H9 (cell line): ENCODE measurements at regions not wholly inside any gene's neighbourhood (a gene's known extent, or its start where the extent isn't known, plus 50 kb on each side); places are given as distances from the start of the nearest gene placed in this dataset.

ENCODE experiments used
- DNase-seq: peaks from one replicate; pipeline ENCODE4 v3.0.0-alpha.2; 2017
- H2AFZ ChIP-seq: one replicate; pipeline ENCODE4 v1.6.1; 2013; ENCODE audit warnings: mild to moderate bottlenecking, low read length, control low read depth, moderate library complexity
- H2AK5ac ChIP-seq: 2 replicates; pipeline ENCODE4 v1.6.1; 2013; ENCODE audit warnings: low read length, control low read depth, mixed read lengths; ENCODE audit not compliant: insufficient read length
- H2BK120ac ChIP-seq: one replicate; pipeline ENCODE4 v1.6.1; 2013; ENCODE audit warnings: low read depth, mild to moderate bottlenecking, low read length, control low read depth, inconsistent platforms; ENCODE audit not compliant: poor library complexity, severe bottlenecking
- H2BK12ac ChIP-seq: 2 replicates; pipeline ENCODE4 v1.6.1; 2013; ENCODE audit warnings: low read length, control low read depth, mixed read lengths, low read depth; ENCODE audit not compliant: insufficient read length
- H2BK15ac ChIP-seq: 2 replicates; pipeline ENCODE4 v1.6.1; 2013; ENCODE audit warnings: low read depth, low read length, control low read depth
- H2BK20ac ChIP-seq: one replicate; pipeline ENCODE4 v1.6.1; 2013; ENCODE audit warnings: low read depth, mild to moderate bottlenecking, low read length, control low read depth, inconsistent platforms; ENCODE audit not compliant: poor library complexity, severe bottlenecking
- H2BK5ac ChIP-seq: 2 replicates; pipeline ENCODE4 v1.6.1; 2013; ENCODE audit warnings: low read length, control low read depth, mixed read lengths; ENCODE audit not compliant: insufficient read length
- H3K14ac ChIP-seq: 2 replicates; pipeline ENCODE4 v1.6.1; 2013; ENCODE audit warnings: low read length, control low read depth; ENCODE audit not compliant: insufficient read depth
- H3K18ac ChIP-seq: 2 replicates; pipeline ENCODE4 v1.6.1; 2013; ENCODE audit warnings: low read depth, mild to moderate bottlenecking, mixed read lengths, low read length, control low read depth; ENCODE audit not compliant: insufficient read length
- H3K23ac ChIP-seq: 2 replicates; pipeline ENCODE4 v1.6.1; 2013; ENCODE audit warnings: low read length, control low read depth, mixed read lengths, low read depth; ENCODE audit not compliant: insufficient read length
- H3K23me2 ChIP-seq: 2 replicates; pipeline ENCODE4 v1.6.1; 2013; ENCODE audit warnings: low read depth, mild to moderate bottlenecking, mixed read lengths, low read length, control low read depth; ENCODE audit not compliant: insufficient read length, poor library complexity, severe bottlenecking
- H3K27ac ChIP-seq: 2 replicates; pipeline ENCODE4 v1.5.1; 2013; ENCODE audit warnings: low read length, control low read depth, mixed read lengths, low read depth; ENCODE audit not compliant: insufficient read length
- H3K27me3 ChIP-seq: 2 replicates; pipeline ENCODE4 v1.6.1; 2013; ENCODE audit warnings: low read length, control low read depth, inconsistent platforms; ENCODE audit not compliant: insufficient read depth
- H3K4ac ChIP-seq: 2 replicates; pipeline ENCODE4 v1.6.1; 2013; ENCODE audit warnings: low read depth, mild to moderate bottlenecking, control low read depth, inconsistent platforms, low read length, moderate library complexity
- H3K4me1 ChIP-seq: 2 replicates; pipeline ENCODE4 v1.6.1; 2013; ENCODE audit warnings: low read length, control low read depth, inconsistent platforms; ENCODE audit not compliant: insufficient read depth
- H3K4me2 ChIP-seq: 2 replicates; pipeline ENCODE4 v1.6.1; 2013; ENCODE audit warnings: low read length, control low read depth, mixed read lengths; ENCODE audit not compliant: insufficient read length, insufficient read depth
- H3K56ac ChIP-seq: 2 replicates; pipeline ENCODE4 v1.6.1; 2013; ENCODE audit warnings: low read depth, mild to moderate bottlenecking, mixed read lengths, low read length, control low read depth; ENCODE audit not compliant: insufficient read length
- H3K79me1 ChIP-seq: 2 replicates; pipeline ENCODE4 v1.6.1; 2013; ENCODE audit warnings: low read depth, mild to moderate bottlenecking, moderate library complexity, low read length, control low read depth, inconsistent platforms; ENCODE audit not compliant: insufficient read depth, poor library complexity, severe bottlenecking
- H3K79me2 ChIP-seq: 2 replicates; pipeline ENCODE4 v1.6.1; 2013; ENCODE audit warnings: low read length, control low read depth, inconsistent platforms; ENCODE audit not compliant: insufficient read depth
- H3K9ac ChIP-seq: 2 replicates; pipeline ENCODE4 v1.6.1; 2013; ENCODE audit warnings: low read length, control low read depth, mixed read lengths; ENCODE audit not compliant: insufficient read length; ENCODE audit errors: extremely low read depth
- H3K9me3 ChIP-seq: one replicate; pipeline ENCODE4 v1.6.1; 2013; ENCODE audit warnings: low read depth, low read length, inconsistent platforms; ENCODE audit not compliant: control insufficient read depth
- H3T11ph ChIP-seq: one replicate; pipeline ENCODE4 v1.6.1; 2013; ENCODE audit warnings: mild to moderate bottlenecking, low read length, control low read depth, inconsistent platforms
- H4K20me1 ChIP-seq: one replicate; pipeline ENCODE4 v1.6.1; 2013; ENCODE audit not compliant: control insufficient read depth, insufficient read length, insufficient read depth
- H4K5ac ChIP-seq: 2 replicates; pipeline ENCODE4 v1.6.1; 2013; ENCODE audit warnings: low read depth, mild to moderate bottlenecking, mixed read lengths, low read length, control low read depth; ENCODE audit not compliant: insufficient read length
- H4K8ac ChIP-seq: replicated peaks from 2 replicates; pipeline ENCODE4 v1.6.1; 2013; ENCODE audit warnings: low read length, control low read depth, mixed read lengths, low read depth; ENCODE audit not compliant: insufficient read length
- H4K91ac ChIP-seq: 2 replicates; pipeline ENCODE4 v1.6.1; 2013; ENCODE audit warnings: low read depth, mild to moderate bottlenecking, moderate library complexity, mixed read lengths, low read length, control low read depth; ENCODE audit not compliant: insufficient read length
- H3K27ac Mint-ChIP-seq, 3 experiments: 2 replicates in 2 of 3; 3 replicates in 1 of 3; pipeline ENCODE4 v1.8.0; 2020 to 2021; ENCODE audit warnings: mixed read lengths in 3 of 3, mild to moderate bottlenecking in 1 of 3, moderate library complexity in 1 of 3
- H3K27me3 Mint-ChIP-seq: 2 replicates; pipeline ENCODE4 v1.8.0; 2021; ENCODE audit warnings: low read depth, mild to moderate bottlenecking, moderate library complexity, mixed read lengths
- H3K36me3 Mint-ChIP-seq, 3 experiments: 2 replicates in 2 of 3; 3 replicates in 1 of 3; pipeline ENCODE4 v1.8.0; 2020 to 2021; ENCODE audit warnings: low read depth in 3 of 3, mixed read lengths in 3 of 3; ENCODE audit not compliant: insufficient read depth in 1 of 3
- H3K4me1 Mint-ChIP-seq, 2 experiments: 2 replicates each; pipeline ENCODE4 v1.8.0; 2020; ENCODE audit warnings: mixed read lengths in 2 of 2
- H3K4me3 Mint-ChIP-seq, 2 experiments: 2 replicates in 1 of 2; 3 replicates in 1 of 2; pipeline ENCODE4 v1.8.0; 2020 to 2021; ENCODE audit warnings: mild to moderate bottlenecking in 2 of 2, mixed read lengths in 2 of 2, moderate library complexity in 1 of 2
- H3K9me3 Mint-ChIP-seq, 2 experiments: 2 replicates in 1 of 2; 3 replicates in 1 of 2; pipeline ENCODE4 v1.8.0; 2020; ENCODE audit warnings: mild to moderate bottlenecking in 2 of 2, mixed read lengths in 2 of 2, moderate library complexity in 1 of 2
- WGBS: extraction: QIAGEN DNeasy Blood & Tissue Kit; methylation state at CpG from one replicate; pipeline ENCODE4 v1.1.7; 2013; ENCODE audit warnings: missing lambda C conversion rate, low lambda C conversion rate, mixed read lengths; ENCODE audit not compliant: insufficient read length; ENCODE audit errors: extremely low coverage; 5-methylcytosine and 5-hydroxymethylcytosine counted together
- TF ChIP-seq, protein P1 (sequence below): fragments of 200-600 bp; sonication (generic); conservative IDR thresholded peaks from 3 replicates; pipeline ENCODE4 v1.8.0; 2021; ENCODE audit warnings: antibody characterized with exemption, mild to moderate bottlenecking

GRCh38 chr17:13879961-13880466, 189.3 kb upstream of the COX10 start:
- Histone ChIP-seq H3K23me2 (no peaks in the 10 kb centered on the region), H4K8ac (no peak overlapping the region), H3K4ac (no peak overlapping the region), H3K27me3 (no peaks in the 10 kb centered on the region), H3K9me3 (no peaks in the 10 kb centered on the region), H2AFZ (no peak overlapping the region), H2BK120ac (no peak overlapping the region), H3K79me2 (no peaks in the 10 kb centered on the region), H3K56ac (no peak overlapping the region), H2BK5ac (no peak overlapping the region), H3K9ac (no peak overlapping the region), H2BK15ac (no peak overlapping the region), H2AK5ac (no peak overlapping the region), H4K20me1 (no peaks in the 10 kb centered on the region), H3K4me2 (no peak overlapping the region), H4K91ac (no peak overlapping the region), H3K18ac (no peak overlapping the region), H3K23ac (no peak overlapping the region), H3K27ac (no peak overlapping the region), H3K4me1 (no peaks in the 10 kb centered on the region), H3K14ac (no peak overlapping the region), H4K5ac (no peak overlapping the region), H3T11ph (no peak overlapping the region), H2BK12ac (no peak overlapping the region), H3K79me1 (no peaks in the 10 kb centered on the region), H2BK20ac (no peak overlapping the region)
- H3K36me3 Mint-ChIP-seq, result peaks cover 0 to 15% (median 5%) of the 10 kb centered on the region in 3 experiments; a peak in 4 of 7 replicates
- no CpG with 5 or more reads among the region's 5 CpGs for WGBS
- H3K9me3 Mint-ChIP-seq, result peaks cover 0 to 10% of the 10 kb centered on the region in 2 experiments; a peak in 4 of 5 replicates
- no peak overlapping the region for H3K27ac Mint-ChIP-seq
- DNase-seq, result no peak
- H3K4me1 Mint-ChIP-seq, result no peaks in the 10 kb centered on the region; a peak in 1 of 4 replicates
- TF ChIP-seq, protein P1, sequence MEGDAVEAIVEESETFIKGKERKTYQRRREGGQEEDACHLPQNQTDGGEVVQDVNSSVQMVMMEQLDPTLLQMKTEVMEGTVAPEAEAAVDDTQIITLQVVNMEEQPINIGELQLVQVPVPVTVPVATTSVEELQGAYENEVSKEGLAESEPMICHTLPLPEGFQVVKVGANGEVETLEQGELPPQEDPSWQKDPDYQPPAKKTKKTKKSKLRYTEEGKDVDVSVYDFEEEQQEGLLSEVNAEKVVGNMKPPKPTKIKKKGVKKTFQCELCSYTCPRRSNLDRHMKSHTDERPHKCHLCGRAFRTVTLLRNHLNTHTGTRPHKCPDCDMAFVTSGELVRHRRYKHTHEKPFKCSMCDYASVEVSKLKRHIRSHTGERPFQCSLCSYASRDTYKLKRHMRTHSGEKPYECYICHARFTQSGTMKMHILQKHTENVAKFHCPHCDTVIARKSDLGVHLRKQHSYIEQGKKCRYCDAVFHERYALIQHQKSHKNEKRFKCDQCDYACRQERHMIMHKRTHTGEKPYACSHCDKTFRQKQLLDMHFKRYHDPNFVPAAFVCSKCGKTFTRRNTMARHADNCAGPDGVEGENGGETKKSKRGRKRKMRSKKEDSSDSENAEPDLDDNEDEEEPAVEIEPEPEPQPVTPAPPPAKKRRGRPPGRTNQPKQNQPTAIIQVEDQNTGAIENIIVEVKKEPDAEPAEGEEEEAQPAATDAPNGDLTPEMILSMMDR, result no peak
- peaks cover 11% of the 10 kb centered on the region for H3K27me3 Mint-ChIP-seq
- H3K4me3 Mint-ChIP-seq, result no peak overlapping the region
